NK-92 treated with Interleukin-12 subunit alpha and Interleukin-12 subunit beta, amount 100 ng/mL, for 24 hours (cell line): ENCODE measurements at regions not wholly inside any gene's neighbourhood (a gene's known extent, or its start where the extent isn't known, plus 50 kb on each side); places are given as distances from the start of the nearest gene placed in this dataset.

Experiments
- DNase-seq: peaks from one replicate; lab custom pipeline; 2025; lab: John Stamatoyannopoulos, UW

DNA sequence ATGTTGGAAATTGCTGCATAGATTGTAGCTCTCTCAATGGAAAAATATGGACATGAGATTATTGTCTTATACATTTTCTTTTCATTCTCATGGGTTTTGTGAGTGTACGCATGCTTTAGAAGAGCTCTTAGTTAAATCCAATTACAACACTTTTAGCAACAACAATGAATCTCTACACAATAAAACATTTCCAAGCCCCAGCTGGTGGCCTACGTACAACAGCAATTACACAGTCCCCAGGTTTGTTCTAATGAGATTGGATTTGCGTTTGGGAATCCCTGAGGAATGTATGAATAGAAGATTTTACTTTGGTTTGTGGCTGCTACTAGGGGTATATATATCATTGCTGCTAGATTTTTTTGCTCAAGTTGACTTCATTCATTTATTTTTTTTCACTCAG, 98.6 kb downstream of the FHDC1 start:
- DNase-seq = no peak

DNA sequence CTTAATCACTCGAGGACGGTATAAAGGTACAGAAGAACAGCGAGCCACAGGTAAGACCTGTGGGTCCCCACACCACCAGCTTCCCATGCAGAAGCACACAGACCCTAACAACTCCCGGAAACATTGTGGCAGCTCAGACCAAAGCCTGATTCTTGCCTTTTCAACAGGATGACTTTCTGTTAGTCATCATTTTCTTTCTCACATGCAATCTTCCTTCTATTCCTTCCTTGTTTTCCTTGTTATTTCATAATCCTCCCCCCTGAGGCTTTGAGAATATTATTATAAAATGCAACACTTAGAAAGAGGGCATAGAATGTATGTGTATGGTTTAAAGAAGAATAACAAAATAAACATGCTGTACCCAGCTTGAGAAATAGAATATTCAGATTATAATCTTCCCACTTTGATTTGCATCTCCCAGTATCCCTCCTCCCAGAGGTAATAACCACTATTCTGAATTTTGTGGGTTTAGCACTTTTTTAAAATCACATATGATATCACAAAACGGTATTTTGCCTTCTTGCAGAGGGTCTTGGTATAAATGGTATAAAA, 100.9 kb downstream of the FHDC1 start:
- no peak for DNase-seq

DNA sequence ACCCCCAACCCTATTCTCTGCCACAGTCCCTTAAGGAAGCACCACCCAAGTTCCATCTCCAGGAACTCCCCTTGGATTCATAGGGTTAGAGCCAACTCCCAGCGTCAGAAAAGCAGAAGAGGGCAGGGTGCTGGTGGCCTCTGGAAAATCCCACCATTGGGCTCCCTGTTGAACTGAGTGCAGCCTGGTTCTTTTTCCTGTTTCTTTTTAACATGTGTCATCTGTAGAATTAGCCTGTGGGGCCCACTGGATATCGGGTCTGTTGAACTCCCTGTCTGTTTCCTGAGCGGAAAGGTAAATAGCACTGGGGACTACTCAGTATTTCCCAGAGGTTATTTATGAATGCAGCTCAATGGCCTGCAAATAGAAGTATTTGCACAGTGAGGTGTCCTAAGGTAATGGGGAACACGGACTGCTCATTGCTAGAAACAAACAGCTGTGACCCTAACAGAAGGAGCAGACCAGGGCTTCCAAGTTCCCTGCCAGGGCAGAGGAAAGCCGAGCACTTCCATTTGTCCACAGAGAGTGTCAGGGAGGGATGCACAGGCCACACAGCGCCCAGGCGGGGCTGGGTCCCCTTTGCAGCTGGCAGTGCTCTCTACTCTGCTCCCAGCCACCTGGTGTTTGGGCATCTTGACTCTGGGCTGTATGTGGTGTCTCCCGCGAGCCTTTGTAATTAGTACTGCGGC, 102.6 kb downstream of the FHDC1 start:
- DNase-seq = no peak

DNA sequence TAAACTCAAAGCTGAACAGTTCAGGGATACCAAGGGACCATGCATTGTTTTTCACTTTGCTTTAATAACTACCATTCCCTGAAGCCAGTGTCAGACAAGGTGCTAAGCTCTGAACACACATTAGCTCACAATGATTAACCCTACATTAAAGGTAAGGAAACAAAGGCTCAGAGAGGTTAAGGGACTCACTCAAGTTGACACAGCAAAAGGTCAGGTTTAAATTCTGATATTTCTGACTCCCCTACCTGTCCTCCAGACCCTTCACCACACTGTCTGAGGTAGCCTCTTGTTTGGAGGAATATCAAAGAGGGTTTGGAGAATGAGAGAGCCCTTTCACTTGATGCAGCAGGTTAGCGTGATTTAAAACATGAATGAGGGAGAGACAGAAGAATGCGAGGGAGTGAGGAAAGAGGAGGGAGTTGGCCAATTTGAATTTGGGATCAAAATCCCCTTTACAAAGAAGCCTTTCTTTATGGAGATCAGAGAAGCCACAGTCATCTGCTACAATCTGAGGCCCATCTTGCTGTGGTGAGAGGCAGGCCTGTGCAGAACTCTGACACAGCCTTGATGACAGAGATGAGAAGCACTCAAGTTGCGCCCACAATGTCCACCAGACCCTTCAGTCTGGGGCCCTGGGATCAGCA, 103.5 kb downstream of the FHDC1 start:
- no peak for DNase-seq

DNA sequence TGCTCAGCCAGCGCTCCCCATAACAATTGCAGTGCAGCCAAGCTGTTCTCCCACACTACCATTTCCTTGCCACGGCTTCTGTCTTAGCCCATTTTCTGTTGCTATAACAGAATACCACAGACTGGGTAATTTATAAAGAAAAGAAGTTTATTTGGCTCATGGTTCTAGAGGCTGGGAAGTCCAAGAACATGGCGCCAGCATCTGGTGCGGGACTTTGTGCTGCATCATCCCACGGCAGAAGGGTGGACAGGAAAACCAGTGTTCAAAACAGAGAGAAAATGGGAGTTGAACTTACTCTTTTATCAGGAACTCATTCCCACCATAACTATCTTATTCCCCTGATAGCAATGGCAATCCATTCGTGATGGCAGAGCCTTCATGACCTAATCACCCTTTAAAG, 104.6 kb downstream of the FHDC1 start:
- DNase-seq = no peak

DNA sequence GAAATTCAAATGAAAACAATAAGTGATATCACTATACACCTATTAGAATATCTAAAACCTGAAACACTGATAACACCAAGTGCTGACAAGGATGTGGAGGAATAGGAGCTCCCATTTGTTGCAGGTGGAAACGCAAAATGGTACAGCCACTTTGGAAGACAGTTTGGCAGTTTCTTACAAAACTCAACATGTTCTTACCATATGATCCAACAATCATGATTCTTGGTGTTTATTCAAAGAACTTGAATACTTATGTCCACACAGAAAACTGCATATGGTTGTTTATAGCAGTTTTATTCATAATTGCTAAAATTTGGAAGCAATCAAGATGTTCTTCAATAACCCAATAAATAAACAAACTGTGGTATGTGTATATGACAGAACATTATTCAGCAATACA, 107.9 kb downstream of the FHDC1 start:
- DNase-seq = no peak

DNA sequence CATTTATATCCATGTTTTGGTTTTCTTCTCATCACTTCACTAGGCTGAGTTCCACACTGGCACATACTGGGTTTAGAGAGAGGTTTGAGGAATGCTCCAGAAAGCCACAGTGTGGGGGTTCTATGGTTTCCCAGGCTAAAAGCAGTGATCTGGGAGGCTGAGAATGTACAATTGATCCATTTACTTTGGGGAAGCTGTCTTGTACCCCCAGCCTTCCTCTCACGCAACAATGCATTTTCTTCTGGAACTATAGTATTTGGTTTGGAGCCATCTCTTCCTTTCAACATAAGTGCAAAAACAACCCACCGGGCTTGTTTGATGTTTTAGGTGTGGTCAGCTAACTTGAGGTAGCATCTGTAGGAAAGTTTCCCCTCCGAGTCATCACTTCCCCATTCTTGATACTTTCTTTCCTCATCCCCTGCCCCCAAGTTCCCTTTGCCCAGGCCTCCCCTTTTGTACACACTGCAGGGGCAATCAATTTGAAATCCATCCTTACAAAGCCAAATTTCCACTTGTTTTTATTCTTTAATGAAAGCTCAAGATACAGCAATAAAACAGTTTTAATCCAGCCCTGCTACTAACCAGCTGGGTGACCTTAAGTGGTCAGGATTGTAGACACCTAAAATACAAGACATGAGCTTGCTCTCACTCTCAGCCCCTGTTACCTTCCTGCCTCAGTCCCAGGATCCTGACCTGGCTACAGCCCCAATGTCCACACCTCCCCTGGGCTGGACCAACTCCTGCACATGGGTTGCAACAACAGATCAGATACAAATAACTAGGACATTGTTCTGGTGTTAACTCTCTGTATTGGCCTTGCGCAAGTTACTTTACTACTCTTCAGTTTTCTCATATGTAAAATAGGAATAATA, 109.2 kb downstream of the FHDC1 start:
- no peak for DNase-seq

DNA sequence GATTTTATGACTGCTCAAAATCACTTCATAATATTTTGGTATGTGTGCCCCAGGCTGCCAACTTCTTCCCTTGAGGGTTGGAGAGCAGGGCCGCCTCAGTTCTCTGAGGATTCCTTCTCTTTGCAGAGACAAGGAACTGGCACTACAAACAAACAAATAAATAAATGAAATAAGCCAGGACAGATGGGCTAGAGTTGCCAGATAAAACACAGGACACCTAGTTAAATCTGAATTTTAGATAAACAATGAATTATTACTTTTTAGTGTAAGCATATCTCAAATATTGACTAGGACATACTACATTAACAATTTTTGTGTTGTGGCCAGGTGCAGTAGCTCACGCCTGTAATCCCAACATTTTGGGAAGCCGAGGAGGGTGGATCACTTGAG, 122.5 kb downstream of the FHDC1 start:
- no peak for DNase-seq

DNA sequence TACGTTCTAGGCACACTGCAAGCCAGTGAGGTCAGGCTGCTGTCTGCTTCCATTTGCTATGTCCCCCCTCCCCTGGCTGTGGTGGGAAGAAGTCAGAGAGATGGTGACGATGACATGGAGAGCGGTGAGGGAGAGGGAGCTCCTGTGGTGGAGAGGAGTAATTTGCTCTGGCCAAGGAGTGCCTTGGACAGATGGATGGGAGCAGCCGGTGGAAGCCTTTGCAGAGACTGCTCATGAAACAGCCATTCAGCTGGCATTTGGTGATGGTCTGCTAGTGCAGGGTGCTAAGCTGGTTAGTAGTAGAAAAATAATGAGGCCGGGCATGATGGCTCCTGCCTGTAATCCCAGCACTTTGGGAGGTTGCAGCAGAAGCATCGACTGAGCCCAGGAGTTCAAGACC, 124.1 kb downstream of the FHDC1 start:
- no peak for DNase-seq

DNA sequence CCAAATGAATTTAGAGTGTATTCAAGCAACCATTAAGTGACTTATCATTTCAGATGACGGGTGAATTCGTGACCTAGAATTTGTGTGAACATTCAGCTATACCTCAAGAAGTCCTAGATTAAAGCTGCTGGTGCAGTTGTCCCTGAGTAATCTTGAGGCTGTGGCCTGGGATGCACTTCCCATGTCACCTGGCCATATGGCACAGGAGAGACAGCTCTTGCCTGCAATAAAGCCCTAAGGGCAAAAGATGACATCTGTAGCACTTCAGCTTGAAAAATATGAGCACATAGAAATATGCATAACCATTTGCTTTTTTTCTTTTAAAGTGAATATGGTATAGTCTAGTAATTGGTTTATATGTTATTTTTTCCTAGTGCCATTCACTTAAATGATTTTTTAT, 125.8 kb downstream of the FHDC1 start:
- no peak for DNase-seq

DNA sequence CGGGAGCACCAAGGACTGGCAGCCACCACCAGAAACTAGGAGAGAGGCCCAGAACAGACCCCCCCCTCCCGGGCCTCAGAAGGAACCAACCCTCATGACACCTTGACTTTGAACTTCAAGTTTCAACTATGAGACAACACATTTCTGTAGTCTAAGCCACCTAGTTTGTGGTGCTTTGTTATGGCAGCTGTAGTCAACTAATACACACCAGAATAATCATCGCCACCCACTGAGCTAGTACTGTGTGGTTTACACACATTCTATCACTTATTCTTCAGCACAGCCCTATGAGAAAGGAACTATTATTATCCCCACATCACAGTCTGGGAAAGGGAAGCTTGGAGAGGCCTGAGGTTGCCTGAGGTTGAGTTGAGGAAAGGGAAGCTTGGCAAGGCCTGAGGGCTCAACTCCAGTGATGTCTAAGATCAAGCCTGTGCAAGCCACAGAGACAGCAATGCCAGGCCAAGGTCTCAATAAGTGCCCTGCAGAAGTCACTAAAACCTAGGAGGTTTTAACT, 126.6 kb downstream of the FHDC1 start:
- no peak for DNase-seq

DNA sequence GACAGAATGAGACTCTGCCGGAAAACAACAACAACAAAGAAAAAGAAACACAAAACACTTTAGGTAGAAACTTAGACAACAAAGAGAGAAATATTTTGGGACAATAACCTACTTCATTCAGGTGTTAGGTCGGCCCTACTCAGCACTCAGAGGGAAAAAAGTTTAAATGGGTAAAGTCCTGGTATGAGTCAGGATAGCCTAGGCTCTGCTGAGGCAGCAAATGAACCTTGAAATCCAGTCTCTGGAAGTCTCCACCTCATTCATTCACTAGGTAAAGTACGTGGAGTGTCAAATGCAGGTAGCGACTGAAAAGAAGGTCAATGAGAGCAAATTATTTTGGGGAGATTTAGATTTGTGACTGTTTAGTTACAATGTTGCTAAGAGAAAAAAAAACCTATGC, 127.4 kb downstream of the FHDC1 start:
- no peak for DNase-seq

DNA sequence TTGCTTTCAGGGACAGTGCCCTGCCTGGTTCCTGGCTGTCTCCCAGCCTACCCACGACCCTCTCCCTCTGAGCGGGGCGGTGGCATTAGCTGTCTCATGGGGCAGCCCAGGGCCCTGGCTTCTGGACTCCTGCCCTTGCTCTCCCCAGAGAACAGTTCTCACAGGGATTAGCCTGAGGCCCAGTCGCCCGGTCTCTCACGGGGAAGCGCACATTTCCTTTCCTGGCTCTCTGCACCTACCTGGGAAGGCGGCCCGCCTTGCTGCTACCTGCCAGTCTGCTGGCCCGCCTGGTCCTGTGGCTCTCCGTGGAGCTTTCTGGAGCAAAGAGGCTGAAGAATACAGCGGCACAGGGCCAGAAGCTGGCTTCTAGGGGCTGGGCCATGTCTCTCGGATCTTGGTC, 128.4 kb downstream of the FHDC1 start:
- no peak for DNase-seq

DNA sequence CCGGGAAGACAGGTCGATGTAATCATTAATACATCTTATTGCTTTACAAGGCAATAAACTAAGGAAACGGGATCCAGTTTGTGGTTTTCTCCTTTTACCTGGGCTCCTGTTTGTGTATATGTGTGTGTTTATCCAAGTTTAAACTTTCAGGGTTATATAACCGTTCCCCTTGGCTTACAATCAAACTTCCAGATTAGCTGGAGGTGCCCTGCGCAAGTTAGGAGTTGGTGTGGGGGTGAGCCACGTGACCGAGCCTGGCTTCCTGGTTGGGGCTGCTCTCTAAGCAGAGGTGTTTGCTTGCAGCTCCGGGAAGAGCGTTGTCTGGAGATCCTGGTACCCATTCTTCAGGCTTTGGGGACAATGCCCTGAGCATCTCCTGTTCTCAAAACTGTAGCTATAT, 129.2 kb downstream of the FHDC1 start:
- no peak for DNase-seq

DNA sequence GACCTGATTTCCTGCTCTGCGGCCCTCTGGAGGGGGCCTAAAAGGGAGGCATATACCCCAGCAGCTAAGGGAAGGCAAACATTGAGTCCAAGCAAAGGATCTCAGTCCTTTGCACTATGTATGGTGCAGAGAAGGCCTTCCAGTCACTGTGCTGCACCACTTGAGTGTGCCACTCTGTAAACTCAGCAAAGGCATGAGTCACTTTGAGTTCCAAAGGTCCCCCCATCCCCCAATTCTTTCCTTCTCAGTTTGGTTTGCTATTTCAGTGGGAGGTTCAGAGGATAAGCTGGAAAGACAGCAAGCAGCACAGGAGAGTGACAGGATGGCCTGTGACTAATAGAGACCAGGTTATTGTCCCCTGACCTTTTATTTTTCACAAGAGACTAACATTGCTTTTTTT, 131.3 kb downstream of the FHDC1 start:
- no peak for DNase-seq

DNA sequence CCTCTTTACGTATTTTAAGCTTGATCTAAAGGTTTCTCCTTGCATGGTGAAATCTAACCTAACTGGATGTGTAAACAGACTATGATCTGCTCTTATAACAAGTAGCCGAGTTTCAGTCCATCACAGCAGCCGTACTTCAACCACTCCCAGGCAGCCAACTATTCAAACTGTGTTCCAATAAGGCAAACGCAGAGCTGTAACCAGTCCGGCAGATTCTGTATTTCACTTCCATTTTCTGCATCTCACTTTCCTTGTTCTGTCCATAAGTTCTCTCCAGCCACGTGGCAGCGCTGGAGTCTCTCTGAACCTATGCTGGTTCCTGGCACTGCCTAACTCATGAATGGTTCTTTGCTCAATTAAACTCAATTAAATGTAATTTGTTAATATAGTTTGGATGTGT, 132.6 kb downstream of the FHDC1 start:
- DNase-seq = no peak

DNA sequence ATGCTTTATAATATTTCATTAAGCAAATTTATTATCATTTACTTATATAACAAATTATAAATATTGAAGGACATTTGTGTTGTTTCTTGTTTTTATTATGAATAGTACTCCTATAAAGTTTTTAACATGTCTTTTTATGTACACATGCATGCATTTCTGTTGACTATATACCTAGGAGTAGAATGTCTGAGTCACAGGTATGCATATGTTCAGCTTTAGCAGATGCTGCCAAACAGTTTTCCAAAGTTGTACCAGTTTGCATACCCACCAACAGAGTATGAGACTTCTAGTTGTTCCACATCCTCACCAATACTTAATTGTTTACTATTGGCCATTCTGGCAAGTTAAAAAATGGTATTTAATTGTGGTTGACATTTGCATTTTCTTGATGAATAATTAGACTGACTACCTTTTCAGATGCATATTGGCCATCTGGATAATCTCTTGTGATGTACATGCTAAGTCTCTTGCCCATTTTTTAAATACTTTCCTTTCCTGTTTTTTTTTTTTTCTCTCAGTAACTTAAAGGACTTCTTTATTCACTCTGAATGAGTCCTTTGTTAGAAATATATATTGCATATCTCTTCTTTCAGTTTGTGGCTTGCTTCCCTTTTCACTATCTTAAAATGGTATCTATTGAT, 132.2 kb upstream of the TRIM2 start:
- DNase-seq = no peak

DNA sequence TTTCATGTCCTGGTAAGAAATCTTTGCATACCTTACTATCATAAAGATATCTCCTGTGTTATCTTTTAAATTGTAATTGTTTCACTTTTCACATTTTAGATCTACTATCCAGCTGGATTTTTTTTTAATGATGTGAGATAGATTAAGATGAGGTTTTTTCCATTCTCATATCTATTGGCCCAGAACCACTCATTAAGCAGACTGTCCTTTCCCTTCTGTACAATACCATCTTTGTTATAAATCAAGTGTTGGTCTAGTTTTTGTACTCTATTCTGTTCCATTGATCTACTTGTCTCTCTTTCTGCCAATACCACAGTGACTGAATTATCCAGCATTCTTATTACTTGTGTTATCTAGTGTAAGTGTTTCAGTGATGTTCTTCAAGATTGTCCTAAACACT, 131.6 kb upstream of the TRIM2 start:
- no peak for DNase-seq

DNA sequence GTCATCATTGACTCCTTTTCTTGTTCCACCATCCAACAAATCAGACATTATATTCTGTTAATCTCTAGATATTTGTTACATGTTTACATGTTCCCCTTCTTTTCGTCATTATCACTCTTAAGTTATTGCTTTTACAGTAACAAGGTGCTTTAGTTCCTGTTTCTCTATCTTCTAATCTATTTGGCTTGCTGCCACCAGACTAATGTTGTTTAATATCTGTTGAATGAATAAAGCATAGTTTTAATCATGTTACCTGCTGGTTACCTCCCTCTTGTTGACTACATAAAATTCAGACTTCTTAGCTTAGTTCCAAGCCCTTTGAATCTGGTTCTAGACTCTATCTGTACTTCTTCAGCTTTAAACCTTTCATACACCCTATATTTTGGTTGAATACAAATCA, 129.8 kb upstream of the TRIM2 start:
- DNase-seq = no peak

DNA sequence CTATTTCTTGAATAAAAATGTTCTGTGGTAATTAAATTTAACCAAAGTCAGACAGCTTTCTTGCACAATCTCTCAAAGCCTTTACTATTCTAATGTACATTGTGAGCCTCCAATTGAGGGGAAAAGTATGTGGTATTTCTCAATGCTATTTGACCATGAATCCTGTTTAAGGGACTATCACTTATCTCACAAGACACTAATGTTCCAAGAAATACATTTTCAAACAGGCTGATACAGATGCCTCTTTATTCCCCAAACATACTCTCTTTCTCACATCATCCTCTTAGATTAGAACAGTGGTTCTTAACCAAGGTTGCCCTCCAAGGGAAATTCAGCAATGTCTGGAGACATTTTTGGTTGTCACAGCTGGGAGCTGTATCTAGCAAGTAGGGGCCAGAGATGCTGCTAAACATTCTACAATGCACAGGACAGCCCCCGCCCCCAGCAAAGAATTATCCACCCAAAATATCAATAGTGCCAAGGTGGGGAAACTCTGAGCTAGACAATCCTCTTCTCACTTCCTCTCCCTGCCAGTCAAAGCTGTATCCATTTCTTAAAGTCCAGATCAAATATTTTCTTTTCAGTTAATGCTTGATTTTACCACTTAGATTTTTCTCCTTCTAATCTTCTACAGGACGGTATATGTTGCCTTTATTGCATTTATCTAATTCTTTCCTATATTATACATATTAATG, 129.2 kb upstream of the TRIM2 start:
- DNase-seq = no peak

DNA sequence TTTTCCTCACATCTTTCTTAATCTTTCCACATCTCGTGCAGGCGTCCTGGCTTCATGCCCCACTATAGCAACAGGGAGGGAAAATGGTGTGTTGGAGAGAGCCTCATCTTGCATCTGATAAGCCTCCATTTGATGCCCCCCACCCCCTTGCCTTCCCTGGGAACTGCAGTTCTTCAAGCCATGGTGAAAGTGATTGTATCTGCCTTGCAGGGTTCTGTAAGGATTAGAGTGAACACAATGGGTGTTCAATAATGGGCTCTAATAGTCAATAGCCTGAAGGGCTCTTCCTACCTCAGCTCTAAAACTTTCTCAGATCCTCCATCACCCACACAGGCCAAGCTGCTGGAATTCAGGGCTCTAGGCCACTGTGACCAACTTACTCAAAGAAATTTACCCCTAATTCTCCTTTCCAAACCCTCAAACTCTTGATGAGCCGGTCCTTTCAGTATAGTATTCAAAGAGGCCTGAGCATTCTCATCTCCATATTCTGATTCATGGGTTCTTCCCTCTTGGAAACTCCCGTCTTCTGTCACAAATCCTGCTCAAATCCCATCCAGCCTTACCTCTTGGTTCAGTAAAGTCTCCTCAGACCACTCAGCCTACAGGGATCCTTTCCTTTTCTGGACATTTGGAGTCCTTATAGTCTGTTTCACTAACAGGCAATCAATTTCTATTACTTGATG, 128.3 kb upstream of the TRIM2 start:
- DNase-seq = no peak
